GM18508 (cell line): ENCODE measurements at regions not wholly inside any gene's neighbourhood (a gene's known extent, or its start where the extent isn't known, plus 50 kb on each side); places are given as distances from the start of the nearest gene placed in this dataset.
"Not testable (repeated sequence)": the region's sequence is repeated elsewhere in the genome, so short reads cannot be mapped to it uniquely, and the experiment has no call there.

Source experiments
- ATAC-seq: cut with Tn5 transposase; IDR thresholded peaks from one replicate; pipeline ENCODE4 v1.9.1; 2021; ENCODE audit warnings: moderate number of reproducible peaks; ENCODE audit not compliant: insufficient read depth, unreplicated experiment

- ATAC-seq, result no peak
Measured at GRCh38 chr7:156009569-156009968, 197.3 kb upstream of the SHH start.

- ATAC-seq, result not testable (repeated sequence)
Measured at GRCh38 chr7:156006876-156007275, 194.6 kb upstream of the SHH start.

GRCh38 chr7:156006024-156006423, 193.8 kb upstream of the SHH start:
- no peak for ATAC-seq

GRCh38 chr7:156005202-156005691, 193.0 kb upstream of the SHH start:
- no peak for ATAC-seq

- ATAC-seq, result no peak
Measured at GRCh38 chr7:156004265-156005201, 192.3 kb upstream of the SHH start.

GRCh38 chr7:156003220-156004162, 191.2 kb upstream of the SHH start:
- no peak for ATAC-seq

GRCh38 chr7:156002362-156003066, 190.3 kb upstream of the SHH start:
- ATAC-seq, result no peak

GRCh38 chr7:156001496-156002260, 189.4 kb upstream of the SHH start:
- ATAC-seq, result no peak

- no peak for ATAC-seq
Measured at GRCh38 chr7:156000601-156001396, 188.5 kb upstream of the SHH start.

GRCh38 chr7:155999631-156000489, 187.6 kb upstream of the SHH start:
- no peak for ATAC-seq

GRCh38 chr7:155998766-155999630, 186.7 kb upstream of the SHH start:
- ATAC-seq, result no peak

- ATAC-seq, result no peak
Measured at GRCh38 chr7:155998328-155998691, 186.0 kb upstream of the SHH start.

GRCh38 chr7:155997431-155998327, 185.4 kb upstream of the SHH start:
- ATAC-seq, result no peak

- ATAC-seq, result no peak
Measured at GRCh38 chr7:155996718-155997280, 184.5 kb upstream of the SHH start.

- no peak for ATAC-seq
Measured at GRCh38 chr7:155995183-155995612, 182.9 kb upstream of the SHH start.
